Ishikawa (cell line): ENCODE measurements at regions not wholly inside any gene's neighbourhood (a gene's known extent, or its start where the extent isn't known, plus 50 kb on each side); places are given as distances from the start of the nearest gene placed in this dataset.

Experiments
- CEBPB ChIP-seq: IDR thresholded peaks from 2 replicates; pipeline ENCODE4 v1.6.1; 2012
- CREB1 ChIP-seq: IDR thresholded peaks from 2 replicates; pipeline ENCODE4 v1.6.1; 2012; ENCODE audit warnings: low read depth
- EGR1 ChIP-seq: IDR thresholded peaks from 2 replicates; pipeline ENCODE4 v1.6.1; 2012
- EP300 ChIP-seq: IDR thresholded peaks from 2 replicates; pipeline ENCODE4 v1.6.1; 2012; ENCODE audit warnings: borderline replicate concordance
- FOXM1 ChIP-seq: IDR thresholded peaks from 2 replicates; pipeline ENCODE4 v1.6.1; 2012; ENCODE audit warnings: low read depth, borderline replicate concordance
- NFIC ChIP-seq: IDR thresholded peaks from 2 replicates; pipeline ENCODE4 v1.6.1; 2012
- RAD21 ChIP-seq: IDR thresholded peaks from 2 replicates; pipeline ENCODE4 v1.6.1; 2012; ENCODE audit warnings: low read depth
- REST ChIP-seq: IDR thresholded peaks from 2 replicates; pipeline ENCODE4 v1.6.1; 2012; ENCODE audit warnings: low read depth, mild to moderate bottlenecking
- TAF1 ChIP-seq: IDR thresholded peaks from 2 replicates; pipeline ENCODE4 v1.6.1; 2012; ENCODE audit warnings: low read depth, mild to moderate bottlenecking
- TCF12 ChIP-seq: IDR thresholded peaks from 2 replicates; pipeline ENCODE4 v1.6.1; 2012; ENCODE audit warnings: low read depth
- TEAD4 ChIP-seq: IDR thresholded peaks from 2 replicates; pipeline ENCODE4 v1.6.1; 2012
- YY1 ChIP-seq: IDR thresholded peaks from 2 replicates; pipeline ENCODE4 v1.6.1; 2012; ENCODE audit warnings: low read depth
- ZBTB7A ChIP-seq: IDR thresholded peaks from 2 replicates; pipeline ENCODE4 v1.6.1; 2012; ENCODE audit warnings: low read depth
- TF ChIP-seq, protein P1 (sequence below): IDR thresholded peaks from 2 replicates; pipeline ENCODE4 v1.6.1; 2012
- TF ChIP-seq, protein P2 (sequence below): IDR thresholded peaks from 2 replicates; pipeline ENCODE4 v1.6.1; 2012

GRCh38 chr5:58076483-58077257 lies 383.2 kb downstream of the PLK2 start:
- TF ChIP-seq CEBPB (no peak), RAD21 (no peak), EP300 (no peak), TCF12 (no peak), EGR1 (no peak), TAF1 (no peak), NFIC (no peak), REST (no peak), TEAD4 (no peak), ZBTB7A (no peak), CREB1 (no peak), FOXM1 (no peak), YY1 (no peak)
- TF ChIP-seq, protein P1, sequence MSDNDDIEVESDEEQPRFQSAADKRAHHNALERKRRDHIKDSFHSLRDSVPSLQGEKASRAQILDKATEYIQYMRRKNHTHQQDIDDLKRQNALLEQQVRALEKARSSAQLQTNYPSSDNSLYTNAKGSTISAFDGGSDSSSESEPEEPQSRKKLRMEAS, result no peak
- TF ChIP-seq, protein P2, sequence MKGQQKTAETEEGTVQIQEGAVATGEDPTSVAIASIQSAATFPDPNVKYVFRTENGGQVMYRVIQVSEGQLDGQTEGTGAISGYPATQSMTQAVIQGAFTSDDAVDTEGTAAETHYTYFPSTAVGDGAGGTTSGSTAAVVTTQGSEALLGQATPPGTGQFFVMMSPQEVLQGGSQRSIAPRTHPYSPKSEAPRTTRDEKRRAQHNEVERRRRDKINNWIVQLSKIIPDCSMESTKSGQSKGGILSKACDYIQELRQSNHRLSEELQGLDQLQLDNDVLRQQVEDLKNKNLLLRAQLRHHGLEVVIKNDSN, result no peak

DNA sequence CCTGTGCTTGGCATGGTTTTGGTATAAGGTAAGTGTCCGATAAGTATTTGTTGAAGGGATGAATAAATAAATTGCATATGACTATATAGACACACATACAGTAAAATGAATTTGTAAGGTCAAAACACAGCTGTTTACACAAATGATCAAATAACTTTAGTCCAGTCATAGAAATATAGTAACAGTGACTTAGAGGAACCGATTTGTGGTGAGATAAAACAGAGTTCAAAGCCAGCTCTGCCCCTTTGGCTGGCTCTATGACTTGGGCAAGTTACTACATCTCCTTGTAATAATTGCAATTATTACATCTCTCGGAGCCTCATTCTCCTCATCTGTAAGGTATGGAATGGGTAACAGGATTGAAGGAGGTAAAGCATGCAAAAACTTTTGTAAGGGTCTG lies 384.0 kb downstream of the PLK2 start:
- TF ChIP-seq RAD21, result no peak

- TF ChIP-seq TCF12, result no peak
- no peak for TF ChIP-seq RAD21
- TF ChIP-seq, protein P2, result no peak
- TF ChIP-seq EGR1, result no peak
- no peak for TF ChIP-seq YY1
- no peak for TF ChIP-seq CEBPB
- no peak for TF ChIP-seq REST
- no peak for TF ChIP-seq NFIC
- TF ChIP-seq EP300, result no peak
- no peak for TF ChIP-seq ZBTB7A
- no peak for TF ChIP-seq FOXM1
These were observed 385.2 kb downstream of the PLK2 start for GRCh38 chr5:58074717-58075116.

- TF ChIP-seq EP300 (no peak), ZBTB7A (no peak), TCF12 (no peak), REST (no peak), CREB1 (no peak), FOXM1 (no peak), TEAD4 (no peak), RAD21 (no peak), EGR1 (no peak), YY1 (no peak), TAF1 (no peak), NFIC (no peak), CEBPB (no peak)
- TF ChIP-seq, protein P1, result no peak
- TF ChIP-seq, protein P2, result no peak
These were observed 385.7 kb downstream of the PLK2 start for GRCh38 chr5:58074222-58074621.
